Loucy (cell line): ENCODE measurements at regions not wholly inside any gene's neighbourhood (a gene's known extent, or its start where the extent isn't known, plus 50 kb on each side); places are given as distances from the start of the nearest gene placed in this dataset.

Experiments used
- EZH2phosphoT487 ChIP-seq: fragments of 200-600 bp; IDR thresholded peaks from 2 replicates; pipeline ENCODE4 v1.6.1; 2018; ENCODE audit warnings: antibody characterized with exemption, mild to moderate bottlenecking, moderate library complexity, borderline replicate concordance
- TF ChIP-seq, protein P1 (sequence below): fragments of 200-600 bp; sonication (generic); conservative IDR thresholded peaks from 2 replicates; pipeline ENCODE4 v1.5.1; 2014; ENCODE audit warnings: mild to moderate bottlenecking, antibody characterized with exemption, low read length

GRCh38 chr2:59239146-59239545 lies 998.0 kb upstream of the FANCL start:
- TF ChIP-seq, protein P1, sequence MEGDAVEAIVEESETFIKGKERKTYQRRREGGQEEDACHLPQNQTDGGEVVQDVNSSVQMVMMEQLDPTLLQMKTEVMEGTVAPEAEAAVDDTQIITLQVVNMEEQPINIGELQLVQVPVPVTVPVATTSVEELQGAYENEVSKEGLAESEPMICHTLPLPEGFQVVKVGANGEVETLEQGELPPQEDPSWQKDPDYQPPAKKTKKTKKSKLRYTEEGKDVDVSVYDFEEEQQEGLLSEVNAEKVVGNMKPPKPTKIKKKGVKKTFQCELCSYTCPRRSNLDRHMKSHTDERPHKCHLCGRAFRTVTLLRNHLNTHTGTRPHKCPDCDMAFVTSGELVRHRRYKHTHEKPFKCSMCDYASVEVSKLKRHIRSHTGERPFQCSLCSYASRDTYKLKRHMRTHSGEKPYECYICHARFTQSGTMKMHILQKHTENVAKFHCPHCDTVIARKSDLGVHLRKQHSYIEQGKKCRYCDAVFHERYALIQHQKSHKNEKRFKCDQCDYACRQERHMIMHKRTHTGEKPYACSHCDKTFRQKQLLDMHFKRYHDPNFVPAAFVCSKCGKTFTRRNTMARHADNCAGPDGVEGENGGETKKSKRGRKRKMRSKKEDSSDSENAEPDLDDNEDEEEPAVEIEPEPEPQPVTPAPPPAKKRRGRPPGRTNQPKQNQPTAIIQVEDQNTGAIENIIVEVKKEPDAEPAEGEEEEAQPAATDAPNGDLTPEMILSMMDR, result no peak
- no peak for TF ChIP-seq EZH2phosphoT487
